ENCODE measurements at regions not wholly inside any gene's neighbourhood (a gene's known extent, or its start where the extent isn't known, plus 50 kb on each side); places are given as distances from the start of the nearest gene placed in this dataset.
A peak's percentile ranks its signal among the peaks of the same experiment; 100 is the strongest.

- no peak for DNase-seq
These were observed 591.4 kb downstream of the SOX6 start for GRCh38 chr11:15764948-15765347.

GRCh38 chr11:15765530-15765929, 590.8 kb downstream of the SOX6 start:
- no peak for DNase-seq

GRCh38 chr11:15768321-15768720, 588.0 kb downstream of the SOX6 start:
- DNase-seq: no peak

GRCh38 chr11:15769203-15769602, 587.1 kb downstream of the SOX6 start:
- no peak for DNase-seq

GRCh38 chr11:15770798-15771414, 585.4 kb downstream of the SOX6 start:
- DNase-seq: peak in 3 of 56 donors; percentile 6 to 61 (median 14)

- DNase-seq: no peak
These were observed 583.8 kb downstream of the SOX6 start for GRCh38 chr11:15772547-15772946.

GRCh38 chr11:15772981-15773380, 583.4 kb downstream of the SOX6 start:
- DNase-seq: no peak

- no peak for DNase-seq
These were observed 582.6 kb downstream of the SOX6 start for GRCh38 chr11:15773476-15774387.

GRCh38 chr11:15774388-15774939, 581.9 kb downstream of the SOX6 start:
- DNase-seq: no peak

- no peak for DNase-seq
These were observed 581.3 kb downstream of the SOX6 start for GRCh38 chr11:15775015-15775541.

- no peak for DNase-seq
These were observed 580.5 kb downstream of the SOX6 start for GRCh38 chr11:15775797-15776196.

- no peak for DNase-seq
These were observed 580.0 kb downstream of the SOX6 start for GRCh38 chr11:15776366-15776765.

- DNase-seq: no peak
These were observed 576.8 kb downstream of the SOX6 start for GRCh38 chr11:15779518-15779917.

- DNase-seq: no peak
These were observed 576.0 kb downstream of the SOX6 start for GRCh38 chr11:15780382-15780781.

GRCh38 chr11:15780837-15781236, 575.5 kb downstream of the SOX6 start:
- DNase-seq: no peak

GRCh38 chr11:15783619-15784018, 572.7 kb downstream of the SOX6 start:
- no peak for DNase-seq

- DNase-seq: no peak
These were observed 563.0 kb downstream of the SOX6 start for GRCh38 chr11:15793043-15793996.

GRCh38 chr11:15794361-15795150, 561.8 kb downstream of the SOX6 start:
- no peak for DNase-seq

GRCh38 chr11:15795378-15795777, 561.0 kb downstream of the SOX6 start:
- DNase-seq: no peak

Measured in amygdala (tissue), 56 donors.